Right atrium auricular region (tissue), 2 donors: ENCODE measurements at regions not wholly inside any gene's neighbourhood (a gene's known extent, or its start where the extent isn't known, plus 50 kb on each side); places are given as distances from the start of the nearest gene placed in this dataset.
A peak's percentile ranks its signal among the peaks of the same experiment; 100 is the strongest.
"Not testable (repeated sequence)": the region's sequence is repeated elsewhere in the genome, so short reads cannot be mapped to it uniquely, and the experiment has no call there.

Experiments used
- DNase-seq: peaks from one replicate; pipeline ENCODE4 v3.0.0-alpha.2; 2019; ENCODE audit warnings: low spot score
- H3K27ac ChIP-seq, 2 donors: fragments of 200-600 bp; sonication (generic); 1 replicate in 1 of 2; 2 replicates in 1 of 2; pipeline ENCODE4 v1.5.1; 2016 to 2019
- H3K27me3 ChIP-seq, 2 donors: fragments of 200-600 bp; sonication (generic); one replicate each; pipeline versions ENCODE4 v1.5.1 to v1.6.0; 2017 to 2019
- H3K36me3 ChIP-seq: fragments of 200-600 bp; sonication (generic); one replicate; pipeline ENCODE4 v1.5.1; 2016
- H3K4me1 ChIP-seq, 2 donors: fragments of 200-600 bp; sonication (generic); one replicate each; pipeline versions ENCODE4 v1.5.1 to v1.6.0; 2017 to 2019
- H3K4me3 ChIP-seq, 2 donors: fragments of 200-600 bp; sonication (generic); 1 replicate in 1 of 2; 2 replicates in 1 of 2; pipeline ENCODE4 v1.5.1; 2017 to 2019; ENCODE audit warnings: mild to moderate bottlenecking in 1 of 2, moderate library complexity in 1 of 2
- H3K9me3 ChIP-seq, 2 donors: fragments of 200-600 bp; sonication (generic); one replicate each; pipeline ENCODE4 v1.5.1; 2019
- TF ChIP-seq, protein P1 (sequence below), 2 donors: fragments of 200-600 bp; sonication (generic); IDR thresholded peaks; one replicate each; pipeline ENCODE4 v1.5.1; 2019; ENCODE audit warnings: antibody characterized with exemption in 2 of 2

- H3K9me3 ChIP-seq = no peaks in the 10 kb centered on the region
- no peaks in the 10 kb centered on the region for H3K27me3 ChIP-seq
- H3K27ac ChIP-seq = no peak overlapping the region
- DNase-seq = peak; percentile 74
- H3K36me3 ChIP-seq = no peaks in the 10 kb centered on the region
- no peak overlapping the region for H3K4me3 ChIP-seq
- no peaks in the 10 kb centered on the region for H3K4me1 ChIP-seq
- TF ChIP-seq, protein P1, sequence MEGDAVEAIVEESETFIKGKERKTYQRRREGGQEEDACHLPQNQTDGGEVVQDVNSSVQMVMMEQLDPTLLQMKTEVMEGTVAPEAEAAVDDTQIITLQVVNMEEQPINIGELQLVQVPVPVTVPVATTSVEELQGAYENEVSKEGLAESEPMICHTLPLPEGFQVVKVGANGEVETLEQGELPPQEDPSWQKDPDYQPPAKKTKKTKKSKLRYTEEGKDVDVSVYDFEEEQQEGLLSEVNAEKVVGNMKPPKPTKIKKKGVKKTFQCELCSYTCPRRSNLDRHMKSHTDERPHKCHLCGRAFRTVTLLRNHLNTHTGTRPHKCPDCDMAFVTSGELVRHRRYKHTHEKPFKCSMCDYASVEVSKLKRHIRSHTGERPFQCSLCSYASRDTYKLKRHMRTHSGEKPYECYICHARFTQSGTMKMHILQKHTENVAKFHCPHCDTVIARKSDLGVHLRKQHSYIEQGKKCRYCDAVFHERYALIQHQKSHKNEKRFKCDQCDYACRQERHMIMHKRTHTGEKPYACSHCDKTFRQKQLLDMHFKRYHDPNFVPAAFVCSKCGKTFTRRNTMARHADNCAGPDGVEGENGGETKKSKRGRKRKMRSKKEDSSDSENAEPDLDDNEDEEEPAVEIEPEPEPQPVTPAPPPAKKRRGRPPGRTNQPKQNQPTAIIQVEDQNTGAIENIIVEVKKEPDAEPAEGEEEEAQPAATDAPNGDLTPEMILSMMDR (IDR thresholded peaks at IDR 0.05) = no peak
Measured at GRCh38 chr2:111671426-111672150, 212.4 kb downstream of the ANAPC1 start.

- H3K4me3 ChIP-seq, H3K36me3 ChIP-seq, H3K9me3 ChIP-seq, H3K27ac ChIP-seq, H3K4me1 ChIP-seq, H3K27me3 ChIP-seq: not testable (repeated sequence)
- peak; percentile 5 for DNase-seq
Measured at GRCh38 chr2:111672641-111673040, 211.4 kb downstream of the ANAPC1 start.

DNA sequence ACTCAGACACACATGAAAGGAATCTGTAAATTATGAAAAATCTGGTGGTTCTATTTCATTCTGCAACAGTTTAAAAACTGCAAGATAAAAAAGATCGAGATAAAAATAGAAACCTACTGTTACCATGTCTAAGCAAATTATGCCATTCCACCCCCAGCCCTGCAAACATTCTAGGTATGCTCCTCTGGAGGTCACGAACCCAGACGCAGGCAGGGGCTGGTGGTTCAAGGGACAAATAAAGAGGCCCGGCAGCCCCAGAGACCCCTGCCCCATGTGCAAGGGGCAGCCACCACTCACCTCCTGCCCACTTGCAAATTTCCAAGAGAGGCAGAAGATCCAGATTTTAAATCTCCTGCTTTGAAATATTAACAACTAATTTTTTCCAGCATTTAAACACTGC, 210.5 kb downstream of the ANAPC1 start:
- H3K4me3 ChIP-seq = no peak overlapping the region
- no peaks in the 10 kb centered on the region for H3K9me3 ChIP-seq
- TF ChIP-seq, protein P1 (IDR thresholded peaks at IDR 0.05) = no peak
- no peak overlapping the region for H3K27ac ChIP-seq
- H3K27me3 ChIP-seq = no peaks in the 10 kb centered on the region
- H3K4me1 ChIP-seq = no peaks in the 10 kb centered on the region
- H3K36me3 ChIP-seq = no peaks in the 10 kb centered on the region
- DNase-seq = peak; percentile 23

DNA sequence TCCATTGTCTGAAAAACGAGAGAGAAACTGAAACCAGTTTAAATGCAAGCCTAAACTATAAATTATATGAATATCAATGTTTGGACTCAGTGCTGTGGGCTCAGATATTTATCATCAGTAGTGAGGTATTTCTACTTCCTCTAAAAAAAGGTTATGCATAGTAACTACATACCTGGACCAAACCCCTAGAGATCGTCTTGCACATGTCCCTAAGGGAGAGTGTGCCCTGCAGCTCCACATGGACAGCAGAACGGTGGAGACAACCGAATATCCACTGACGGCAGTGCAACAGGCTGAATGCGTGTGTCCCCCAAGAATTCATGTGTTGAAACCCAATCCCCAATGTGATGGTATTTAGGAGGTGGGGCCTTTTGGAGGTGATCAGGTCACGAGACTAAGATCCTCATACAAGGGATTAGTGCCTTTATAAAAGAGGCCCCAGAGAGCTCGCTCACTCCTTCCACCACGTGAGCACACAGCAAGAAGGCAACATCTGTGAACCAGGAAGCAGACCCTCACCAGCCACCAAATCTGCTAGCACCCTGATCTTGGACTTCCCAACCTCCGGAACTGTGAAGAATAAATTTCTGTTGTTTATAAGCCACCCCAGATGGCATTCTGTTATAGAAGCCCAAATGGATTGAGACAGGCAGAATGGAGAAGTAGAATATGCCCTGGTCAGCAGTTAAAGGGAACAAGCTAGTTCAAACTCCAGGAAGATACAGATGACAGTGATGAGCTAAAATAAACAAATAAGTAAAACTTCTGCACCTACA, 208.4 kb downstream of the ANAPC1 start:
- no peaks in the 10 kb centered on the region for H3K36me3 ChIP-seq
- peak overlapping the region in 1 of 2 donors; percentile 35 for H3K27ac ChIP-seq
- TF ChIP-seq, protein P1 (IDR thresholded peaks at IDR 0.05) = no peak
- no peaks in the 10 kb centered on the region for H3K4me1 ChIP-seq
- no peak overlapping the region for H3K4me3 ChIP-seq
- H3K27me3 ChIP-seq = no peaks in the 10 kb centered on the region
- no peak for DNase-seq
- H3K9me3 ChIP-seq = no peaks in the 10 kb centered on the region

DNA sequence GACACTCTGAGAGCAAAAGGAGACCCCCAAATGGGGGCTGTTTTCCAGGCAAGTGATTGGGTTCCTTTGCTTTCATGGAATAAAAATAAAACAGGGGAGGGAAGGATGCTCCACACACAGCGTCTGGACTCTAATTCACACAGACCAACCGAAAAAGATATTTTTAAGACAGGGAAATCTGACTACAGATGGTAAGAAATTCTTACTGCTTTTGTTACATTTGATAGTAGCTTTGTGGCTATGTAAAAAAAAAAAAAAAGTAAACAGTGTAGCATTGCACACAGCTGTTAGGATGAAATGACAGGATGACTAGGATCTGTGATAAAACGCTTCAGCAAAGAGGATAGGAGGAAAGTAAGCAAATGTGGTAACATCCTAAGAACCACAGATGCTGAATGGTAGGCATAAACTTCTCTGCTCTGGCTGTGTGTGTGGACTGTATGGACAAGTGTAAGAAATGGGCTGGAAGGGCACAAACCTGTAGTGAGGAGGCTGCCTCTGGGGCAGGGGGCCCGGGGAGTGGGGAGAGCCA, 207.6 kb downstream of the ANAPC1 start:
- TF ChIP-seq, protein P1 (IDR thresholded peaks at IDR 0.05) = no peak
- no peak for DNase-seq
- peak overlapping the region in 1 of 2 donors; percentile 35 for H3K27ac ChIP-seq
- H3K4me1 ChIP-seq = no peaks in the 10 kb centered on the region
- no peaks in the 10 kb centered on the region for H3K27me3 ChIP-seq
- H3K4me3 ChIP-seq = no peak overlapping the region
- H3K9me3 ChIP-seq = no peaks in the 10 kb centered on the region
- H3K36me3 ChIP-seq = no peaks in the 10 kb centered on the region

- Histone ChIP-seq H3K27me3 (no peaks in the 10 kb centered on the region), H3K4me3 (no peak overlapping the region), H3K4me1 (no peaks in the 10 kb centered on the region), H3K36me3 (no peaks in the 10 kb centered on the region), H3K9me3 (no peaks in the 10 kb centered on the region), H3K27ac (no peak overlapping the region)
- TF ChIP-seq, protein P1 (IDR thresholded peaks at IDR 0.05) = no peak
- DNase-seq = no peak
Measured at GRCh38 chr2:111678161-111678560, 205.8 kb downstream of the ANAPC1 start.
